AG09319 (cell line): ENCODE measurements at regions not wholly inside any gene's neighbourhood (a gene's known extent, or its start where the extent isn't known, plus 50 kb on each side); places are given as distances from the start of the nearest gene placed in this dataset.
"Not testable (repeated sequence)": the region's sequence is repeated elsewhere in the genome, so short reads cannot be mapped to it uniquely, and the experiment has no call there.

Experiments
- DNase-seq: peaks from one replicate; pipeline ENCODE4 v3.0.0-alpha.2; 2010; ENCODE audit warnings: low read depth; ENCODE audit errors: extremely low read depth
- TF ChIP-seq, protein P1 (sequence below): IDR thresholded peaks from 2 replicates; pipeline ENCODE4 v1.5.1; 2011; ENCODE audit warnings: low read depth, mild to moderate bottlenecking, inconsistent platforms, low read length, moderate library complexity

DNA sequence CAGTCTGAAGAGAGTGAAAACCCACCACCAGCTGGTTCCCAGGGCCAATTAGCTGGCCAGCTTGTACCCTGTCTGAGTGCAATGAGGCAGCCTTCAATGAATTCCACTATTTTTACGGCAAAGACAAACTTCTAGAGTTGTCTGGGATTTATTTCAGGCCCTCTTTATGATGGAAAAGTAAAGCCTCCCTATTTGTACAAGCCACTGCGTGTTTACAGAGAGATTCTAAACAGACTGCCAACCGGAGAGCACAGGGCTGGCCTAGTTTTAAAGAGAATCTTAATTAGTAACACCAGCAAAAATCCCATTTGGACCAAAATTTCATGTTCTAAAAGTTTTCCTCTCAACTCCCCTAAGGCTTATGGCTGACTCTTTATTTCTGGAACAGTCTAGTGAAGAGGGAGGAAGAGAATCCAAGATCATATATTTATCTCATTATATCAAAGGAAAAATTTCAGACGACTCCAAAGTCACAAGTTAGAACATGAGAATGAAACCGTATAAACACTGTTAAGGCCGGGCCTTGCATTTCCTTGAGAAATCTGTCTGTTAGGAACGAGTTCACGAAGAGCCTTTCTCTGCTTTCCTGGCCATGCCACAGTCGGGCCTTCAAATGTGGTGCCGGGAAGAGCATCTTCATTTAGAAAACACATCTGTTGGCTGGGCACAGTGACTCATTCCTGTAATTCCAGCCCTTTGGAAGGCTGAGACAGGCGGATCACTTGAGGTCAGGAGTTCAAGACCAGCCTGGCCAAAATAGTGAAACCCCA, 724.6 kb upstream of the NRP1 start:
- TF ChIP-seq, protein P1, sequence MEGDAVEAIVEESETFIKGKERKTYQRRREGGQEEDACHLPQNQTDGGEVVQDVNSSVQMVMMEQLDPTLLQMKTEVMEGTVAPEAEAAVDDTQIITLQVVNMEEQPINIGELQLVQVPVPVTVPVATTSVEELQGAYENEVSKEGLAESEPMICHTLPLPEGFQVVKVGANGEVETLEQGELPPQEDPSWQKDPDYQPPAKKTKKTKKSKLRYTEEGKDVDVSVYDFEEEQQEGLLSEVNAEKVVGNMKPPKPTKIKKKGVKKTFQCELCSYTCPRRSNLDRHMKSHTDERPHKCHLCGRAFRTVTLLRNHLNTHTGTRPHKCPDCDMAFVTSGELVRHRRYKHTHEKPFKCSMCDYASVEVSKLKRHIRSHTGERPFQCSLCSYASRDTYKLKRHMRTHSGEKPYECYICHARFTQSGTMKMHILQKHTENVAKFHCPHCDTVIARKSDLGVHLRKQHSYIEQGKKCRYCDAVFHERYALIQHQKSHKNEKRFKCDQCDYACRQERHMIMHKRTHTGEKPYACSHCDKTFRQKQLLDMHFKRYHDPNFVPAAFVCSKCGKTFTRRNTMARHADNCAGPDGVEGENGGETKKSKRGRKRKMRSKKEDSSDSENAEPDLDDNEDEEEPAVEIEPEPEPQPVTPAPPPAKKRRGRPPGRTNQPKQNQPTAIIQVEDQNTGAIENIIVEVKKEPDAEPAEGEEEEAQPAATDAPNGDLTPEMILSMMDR, result no peak

DNA sequence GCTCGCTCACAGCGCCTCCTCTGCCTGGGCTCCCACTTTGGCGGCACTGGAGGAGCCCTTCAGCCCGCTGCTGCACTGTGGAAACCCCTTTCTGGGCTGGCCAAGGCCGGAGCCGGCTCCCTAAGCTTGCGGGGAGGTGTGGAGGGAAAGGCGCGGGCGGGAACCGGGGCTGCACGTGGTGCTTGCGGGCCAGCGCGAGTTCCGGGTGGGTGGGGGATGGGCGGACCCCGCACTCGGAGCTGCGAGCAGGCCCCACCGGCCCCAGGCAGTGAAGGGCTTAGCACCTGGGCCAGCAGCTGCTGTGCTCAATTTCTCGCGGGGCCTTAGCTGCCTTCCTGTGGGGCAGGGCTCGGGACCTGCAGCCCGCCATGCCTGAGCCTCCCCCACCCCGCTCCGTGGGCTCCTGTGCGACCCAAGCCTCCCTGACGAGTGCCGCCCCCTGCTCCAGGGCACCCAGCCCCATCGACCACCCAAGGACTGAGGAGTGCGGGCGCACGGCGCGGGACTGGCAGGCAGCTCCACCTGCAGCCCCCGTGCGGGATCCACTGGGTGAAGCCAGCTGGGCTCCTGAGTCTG, 721.0 kb upstream of the NRP1 start:
- DNase-seq, result not testable (repeated sequence)

More for the DNA sequence above, 724.6 kb upstream of the NRP1 start:
- DNase-seq, result no peak

DNA sequence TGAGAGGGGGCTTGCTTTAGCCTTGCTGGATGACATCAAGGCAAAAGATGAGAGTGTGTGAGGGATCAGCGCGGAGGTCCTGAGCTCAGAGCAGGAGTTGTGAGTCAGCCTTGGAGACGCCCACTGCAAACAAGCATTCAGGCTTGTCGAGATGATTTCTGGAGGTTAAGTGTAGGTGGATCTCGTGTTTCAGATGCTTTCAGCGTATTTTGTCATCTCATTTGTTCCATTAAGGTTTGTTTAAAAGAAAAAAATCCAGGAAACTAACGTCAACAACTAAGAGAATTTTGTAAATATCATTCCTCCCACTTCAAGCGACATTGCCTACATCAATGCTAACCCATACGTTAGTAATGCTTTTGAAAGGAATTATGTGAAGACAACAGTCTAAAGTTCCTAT, 715.4 kb upstream of the NRP1 start:
- no peak for DNase-seq
- TF ChIP-seq, protein P1, result no peak

DNA sequence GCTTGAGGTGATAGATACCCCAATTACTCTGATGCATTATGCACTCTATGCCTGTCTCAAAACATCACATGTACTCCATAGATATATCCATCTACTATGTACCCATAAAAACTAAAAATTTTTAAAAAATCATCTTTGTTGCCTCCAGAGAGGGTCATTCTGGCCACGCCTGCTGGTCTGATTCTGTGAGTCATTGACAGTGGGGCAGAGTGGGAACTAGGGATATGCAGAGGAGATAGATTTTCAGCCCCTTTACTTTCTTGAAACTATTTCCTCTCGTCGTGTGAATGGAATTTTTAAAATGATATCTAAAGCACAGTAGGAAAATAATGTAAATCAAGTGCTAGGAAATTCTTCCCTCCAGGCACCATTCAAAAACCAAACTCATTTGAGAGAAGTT, 715.0 kb upstream of the NRP1 start:
- TF ChIP-seq, protein P1, result no peak
- DNase-seq, result no peak

DNA sequence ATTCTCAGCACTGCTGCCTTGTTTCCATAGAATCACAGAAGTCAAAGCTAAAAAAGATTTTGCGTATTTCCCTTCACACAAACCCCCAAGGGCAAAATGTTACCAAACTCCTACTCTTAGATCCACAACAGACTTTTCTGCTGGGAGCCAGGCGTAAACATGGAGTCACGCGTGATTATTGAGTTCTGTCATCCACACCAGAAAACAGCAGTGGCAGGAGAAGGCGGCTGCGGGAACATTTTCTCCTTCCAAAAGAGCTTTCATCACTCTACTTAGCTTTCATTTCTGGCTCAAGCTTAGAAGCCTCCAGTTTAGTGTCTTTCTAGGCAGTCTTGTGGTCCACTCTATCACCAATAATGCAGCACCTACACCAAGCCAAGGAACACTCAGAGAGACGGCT, 712.9 kb upstream of the NRP1 start:
- no peak for DNase-seq
- TF ChIP-seq, protein P1, result no peak

DNA sequence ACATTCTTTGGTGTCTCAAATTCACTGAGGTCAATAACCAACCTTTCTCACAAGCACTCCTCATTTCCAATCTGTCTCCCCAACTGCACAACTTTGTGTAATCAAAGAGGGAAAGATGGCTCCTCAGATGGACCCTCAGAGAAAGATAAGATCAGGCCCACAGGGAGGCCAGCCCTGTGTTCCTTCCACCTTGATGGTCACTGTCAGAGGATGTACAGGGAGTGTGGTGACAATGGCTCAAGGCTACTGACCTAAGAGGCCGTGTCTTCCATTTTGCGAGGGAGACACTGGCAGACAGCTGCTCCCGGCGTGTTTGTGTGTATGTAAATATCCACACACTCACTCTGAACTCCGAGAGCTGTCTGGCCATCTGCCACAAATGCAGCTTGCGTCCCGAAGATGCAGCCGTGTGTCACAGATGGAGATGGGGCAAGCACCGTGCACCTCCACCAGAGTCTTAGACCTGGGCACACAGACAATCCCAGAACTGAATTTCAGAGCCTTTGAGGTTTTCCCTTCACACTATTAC, 712.1 kb upstream of the NRP1 start:
- TF ChIP-seq, protein P1, result no peak
- DNase-seq, result no peak

DNA sequence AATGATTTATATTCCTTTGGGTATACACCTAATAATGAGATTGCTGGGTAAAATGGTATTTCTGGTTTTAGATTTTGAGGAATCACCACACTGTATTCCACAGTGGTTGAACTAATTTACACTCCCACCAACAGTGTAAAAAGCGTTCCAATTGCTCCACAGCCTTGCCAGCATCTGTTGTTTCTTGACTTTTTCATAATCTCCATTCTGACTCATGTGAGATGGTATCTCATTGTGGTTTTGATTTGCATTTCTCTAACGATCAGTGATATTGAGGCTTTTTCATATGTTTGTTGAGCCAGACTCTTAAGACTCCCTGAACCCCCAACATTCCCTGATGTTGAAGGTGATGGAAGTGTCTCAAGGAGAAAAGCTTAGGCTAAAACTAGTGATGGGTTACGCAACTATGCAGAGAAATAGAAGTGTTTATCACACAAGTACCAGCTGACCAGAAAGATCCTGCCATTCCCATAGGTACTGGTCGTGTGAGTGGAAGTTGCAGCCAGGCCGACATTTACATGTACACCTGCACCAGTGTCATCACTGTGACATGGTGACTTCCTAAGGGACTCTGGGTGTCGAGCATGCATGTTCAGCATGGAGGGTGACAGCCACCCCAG, 711.2 kb upstream of the NRP1 start:
- TF ChIP-seq, protein P1, result no peak
- no peak for DNase-seq
